ENCODE measurements at regions not wholly inside any gene's neighbourhood (a gene's known extent, or its start where the extent isn't known, plus 50 kb on each side); places are given as distances from the start of the nearest gene placed in this dataset.
A peak's percentile ranks its signal among the peaks of the same experiment; 100 is the strongest.

- H3K9me3 ChIP-seq (ENCODE audit: low read length): no peaks in the 10 kb centered on the region
- H3K79me2 ChIP-seq (ENCODE audit: low read length): no peaks in the 10 kb centered on the region
- CTCF ChIA-PET: interaction anchor here (0.6 kb wide), 1 partner anchor 32 kb away, joined by 3 read pairs; no protein-coding TSS in a partner anchor
- DNase-seq (peak; percentile 66), ATAC-seq (peak; percentile 60)
- H3K4me3 ChIP-seq (ENCODE audit: low read length): no peak overlapping the region
- no peaks in the 10 kb centered on the region for H3K36me3 ChIP-seq (ENCODE audit: low read depth, low read length)
- no TSS peak for BruUV-seq (replicated peaks)
- H3F3A ChIP-seq (ENCODE audit: low read length, unreplicated experiment): peaks cover 4% of the 10 kb centered on the region
- peak overlapping the region; percentile 50 for H3K9ac ChIP-seq (ENCODE audit: low read length)
- peak overlapping the region; percentile 90 for H3K27ac ChIP-seq (ENCODE audit: low read length)
- H3K4me2 ChIP-seq (ENCODE audit: low read length): peak overlapping the region; percentile 37
- no peaks in the 10 kb centered on the region for H3K27me3 ChIP-seq (ENCODE audit: low read length)
- TF ChIP-seq EZH2 (IDR thresholded peaks at IDR 0.05; ENCODE audit: low read length, unreplicated experiment) (no peak), EZH2phosphoT487 (IDR thresholded peaks at IDR 0.05; ENCODE audit: borderline replicate concordance, low read length) (no peak), CTCF (conservative IDR thresholded peaks at IDR 0.05; ENCODE audit: low read depth, low read length) (no peak)
- no peak overlapping the region for H2AFZ ChIP-seq (ENCODE audit: low read length)
- H4K20me1 ChIP-seq (ENCODE audit: low read length): no peaks in the 10 kb centered on the region
- POLR2A ChIA-PET (ENCODE audit: unreplicated experiment): no interaction called here
- no peaks in the 10 kb centered on the region for H3K9me2 ChIP-seq (replicated peaks; ENCODE audit: low read length)
- H3K4me1 ChIP-seq (ENCODE audit: insufficient read depth, low read length): peaks cover 23% of the 10 kb centered on the region
- intact Hi-C loops (cut with micrococcal nuclease): no loop called here
These were observed 431.0 kb upstream of the MEF2C start for GRCh38 chr5:89313804-89314588.

DNA sequence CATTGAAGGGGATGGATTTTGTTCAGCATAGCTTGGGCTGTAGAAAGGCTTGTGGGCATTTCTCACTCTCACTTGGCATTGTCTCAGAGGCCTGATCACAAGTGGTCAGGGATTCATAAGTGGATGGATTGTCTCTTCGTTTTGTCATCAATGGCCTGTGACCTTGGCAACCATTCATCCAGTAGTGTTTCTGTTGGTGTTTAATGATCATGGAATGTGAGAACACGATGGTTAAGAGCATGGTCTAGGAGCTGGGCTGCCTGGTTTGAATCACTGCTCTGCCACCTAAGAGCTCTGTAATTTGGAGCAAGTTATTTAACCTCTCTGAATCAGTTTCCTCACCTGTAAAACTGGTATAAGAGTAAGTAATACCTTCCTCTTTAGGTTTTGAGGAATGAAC is 430.1 kb upstream of the MEF2C start:
- peak overlapping the region; percentile 50 for H3K9ac ChIP-seq (ENCODE audit: low read length)
- H2AFZ ChIP-seq (ENCODE audit: low read length): no peak overlapping the region
- no peaks in the 10 kb centered on the region for H3K9me3 ChIP-seq (ENCODE audit: low read length)
- ATAC-seq (no peak; the same call in 1 of the 2 replicates), DNase-seq (peak; percentile 82)
- ChIA-PET POLR2A (ENCODE audit: unreplicated experiment) (no interaction called here), CTCF (no interaction called here)
- no peak for TF ChIP-seq EZH2phosphoT487 (IDR thresholded peaks at IDR 0.05; ENCODE audit: borderline replicate concordance, low read length)
- TF ChIP-seq CTCF (conservative IDR thresholded peaks at IDR 0.05; ENCODE audit: low read depth, low read length): no peak
- TF ChIP-seq EZH2 (IDR thresholded peaks at IDR 0.05; ENCODE audit: low read length, unreplicated experiment): no peak
- H3K4me2 ChIP-seq (ENCODE audit: low read length): peak overlapping the region; percentile 37
- H3K4me3 ChIP-seq (ENCODE audit: low read length): no peak overlapping the region
- H3K4me1 ChIP-seq (ENCODE audit: insufficient read depth, low read length): peaks cover 23% of the 10 kb centered on the region
- no TSS peak for BruUV-seq (replicated peaks)
- peak overlapping the region; percentile 90 for H3K27ac ChIP-seq (ENCODE audit: low read length)
- H3K36me3 ChIP-seq (ENCODE audit: low read depth, low read length): no peaks in the 10 kb centered on the region
- no peaks in the 10 kb centered on the region for H3K79me2 ChIP-seq (ENCODE audit: low read length)
- no peaks in the 10 kb centered on the region for H3K9me2 ChIP-seq (replicated peaks; ENCODE audit: low read length)
- no peaks in the 10 kb centered on the region for H4K20me1 ChIP-seq (ENCODE audit: low read length)
- intact Hi-C loops (cut with micrococcal nuclease): no loop called here
- peaks cover 4% of the 10 kb centered on the region for H3F3A ChIP-seq (ENCODE audit: low read length, unreplicated experiment)
- H3K27me3 ChIP-seq (ENCODE audit: low read length): no peaks in the 10 kb centered on the region

GRCh38 chr5:89309268-89309667 is 426.3 kb upstream of the MEF2C start:
- no TSS peak for BruUV-seq (replicated peaks)
- peaks cover 24% of the 10 kb centered on the region for H3K4me1 ChIP-seq (ENCODE audit: insufficient read depth, low read length)
- H3K9me3 ChIP-seq (ENCODE audit: low read length): no peaks in the 10 kb centered on the region
- no peak for TF ChIP-seq EZH2 (IDR thresholded peaks at IDR 0.05; ENCODE audit: low read length, unreplicated experiment)
- TF ChIP-seq CTCF (conservative IDR thresholded peaks at IDR 0.05; ENCODE audit: low read depth, low read length): no peak
- no peak overlapping the region for H3K27ac ChIP-seq (ENCODE audit: low read length)
- no peak overlapping the region for H2AFZ ChIP-seq (ENCODE audit: low read length)
- H3F3A ChIP-seq (ENCODE audit: low read length, unreplicated experiment): peaks cover 4% of the 10 kb centered on the region
- no peaks in the 10 kb centered on the region for H4K20me1 ChIP-seq (ENCODE audit: low read length)
- H3K9ac ChIP-seq (ENCODE audit: low read length): no peak overlapping the region
- H3K27me3 ChIP-seq (ENCODE audit: low read length): no peaks in the 10 kb centered on the region
- ATAC-seq (no peak), DNase-seq (no peak)
- no peaks in the 10 kb centered on the region for H3K79me2 ChIP-seq (ENCODE audit: low read length)
- H3K9me2 ChIP-seq (replicated peaks; ENCODE audit: low read length): no peaks in the 10 kb centered on the region
- intact Hi-C loops (cut with micrococcal nuclease): no loop called here
- ChIA-PET POLR2A (ENCODE audit: unreplicated experiment) (no interaction called here), CTCF (no interaction called here)
- H3K36me3 ChIP-seq (ENCODE audit: low read depth, low read length): no peaks in the 10 kb centered on the region
- H3K4me3 ChIP-seq (ENCODE audit: low read length): no peak overlapping the region
- H3K4me2 ChIP-seq (ENCODE audit: low read length): no peak overlapping the region

Measured in PC-3 (cell line).